ENCODE measurements at regions not wholly inside any gene's neighbourhood (a gene's known extent, or its start where the extent isn't known, plus 50 kb on each side); places are given as distances from the start of the nearest gene placed in this dataset.

GRCh38 chr2:167686691-167687090, 560.7 kb downstream of the STK39 start:
- no peak overlapping the region for H3K14ac ChIP-seq (ENCODE audit: insufficient read length)
- FAIRE-seq (no peak), DNase-seq (ENCODE audit: low read depth in 1 of 2, low spot score in 2 of 2) (no peak)
- no peak overlapping the region for H2BK20ac ChIP-seq (ENCODE audit: low read length)
- no peak overlapping the region for H2AK5ac ChIP-seq (ENCODE audit: low read depth, low read length)
- no peak overlapping the region for H4K91ac ChIP-seq (replicated peaks; ENCODE audit: insufficient read length, low read length)
- H3K18ac ChIP-seq (ENCODE audit: extremely low read depth, low read length): no peak overlapping the region
- H3K9me3 ChIP-seq (ENCODE audit: insufficient read depth in 2 of 2, low read depth in 1 of 2, low read length in 1 of 2): no peaks in the 10 kb centered on the region
- H3K36me3 ChIP-seq (ENCODE audit: control insufficient read depth in 2 of 4, insufficient read depth in 4 of 4, low read length in 3 of 4): no peaks in the 10 kb centered on the region
- no peak overlapping the region; a peak in 1 of 7 replicates for H3K9ac ChIP-seq (replicated peaks in 1 of 4; ENCODE audit: extremely low read depth in 1 of 4, low read depth in 3 of 4, low read length in 3 of 4)
- H4K8ac ChIP-seq (ENCODE audit: extremely low read depth, insufficient read depth, low read length): no peak overlapping the region
- no peak overlapping the region for H4K5ac ChIP-seq (ENCODE audit: insufficient read length, low read depth, low read length)
- ChIA-PET POLR2A (ENCODE audit: partially characterized antibody) (no interaction called here), CTCF (ENCODE audit: partially characterized antibody) (no interaction called here)
- H3K23ac ChIP-seq (ENCODE audit: insufficient read length): no peak overlapping the region
- no peaks in the 10 kb centered on the region for H3K79me1 ChIP-seq (ENCODE audit: low read depth, low read length)
- H4K20me1 ChIP-seq (replicated peaks in 1 of 2; ENCODE audit: control insufficient read depth in 1 of 2, insufficient read depth in 2 of 2, low read length in 2 of 2): no peaks in the 10 kb centered on the region
- H2BK12ac ChIP-seq (ENCODE audit: low read depth, low read length): no peak overlapping the region
- no peaks in the 10 kb centered on the region for H3K27me3 ChIP-seq (replicated peaks in 1 of 4; ENCODE audit: control insufficient read depth in 3 of 4, extremely low read depth in 1 of 4, insufficient read depth in 3 of 4, low read length in 3 of 4)
- no peaks in the 10 kb centered on the region for H3K23me2 ChIP-seq (ENCODE audit: low read depth, low read length)
- H2BK15ac ChIP-seq (ENCODE audit: low read length): no peak overlapping the region
- H2AFZ ChIP-seq (ENCODE audit: low read length): no peak overlapping the region
- no peak overlapping the region for H3K27ac ChIP-seq (ENCODE audit: low read depth, low read length)
- H3K4ac ChIP-seq (replicated peaks; ENCODE audit: insufficient read length, low read depth, low read length): no peak overlapping the region
- no peaks in the 10 kb centered on the region for H3K79me2 ChIP-seq (ENCODE audit: control insufficient read depth in 1 of 2, insufficient read depth in 2 of 2, low read length in 2 of 2)
- no peak overlapping the region for H3K4me2 ChIP-seq (ENCODE audit: insufficient read depth in 1 of 2, low read depth in 2 of 2, low read length in 2 of 2)
- H2BK120ac ChIP-seq (replicated peaks; ENCODE audit: low read depth, low read length): no peak overlapping the region
- WGBS, 2 experiments (ENCODE audit: extremely low coverage in 1 of 2, insufficient coverage in 1 of 2, insufficient read length in 1 of 2, insufficient replicate concordance in 2 of 2, low coverage in 1 of 2, low lambda C conversion rate in 2 of 2, missing lambda C conversion rate in 1 of 2): 83% methylated on average over 7 of the region's 7 CpGs; no CpG with 5 or more reads in 1 of the 2 experiments
- H3K4me1 ChIP-seq (replicated peaks in 1 of 4; ENCODE audit: control insufficient read depth in 3 of 4, insufficient read depth in 4 of 4, low read length in 3 of 4): peaks cover 0 to 2% (median under 1%) of the 10 kb centered on the region in 4 experiments; a peak in 2 of 7 replicates
- no peak overlapping the region for H2BK5ac ChIP-seq (ENCODE audit: low read depth, low read length)
- no peak overlapping the region for H3K4me3 ChIP-seq (ENCODE audit: extremely low read depth in 1 of 4, insufficient read depth in 2 of 4, low read depth in 3 of 4, low read length in 4 of 4)
- H3K56ac ChIP-seq (replicated peaks; ENCODE audit: insufficient read length, low read depth, low read length): no peak overlapping the region
- TF ChIP-seq NRF1 (IDR thresholded peaks at IDR 0.05; ENCODE audit: low read depth, low read length): no peak
- TF ChIP-seq PHF8 (conservative IDR thresholded peaks at IDR 0.05; ENCODE audit: low read depth, low read length): no peak
- no peak for TF ChIP-seq BCL11A (IDR thresholded peaks at IDR 0.05; ENCODE audit: low read depth in 2 of 2, low read length in 2 of 2)
- TF ChIP-seq SIX5 (IDR thresholded peaks at IDR 0.05; ENCODE audit: low read depth, low read length): no peak
- TF ChIP-seq CHD2 (IDR thresholded peaks at IDR 0.05; ENCODE audit: low read length): no peak
- no peak for TF ChIP-seq SP4 (IDR thresholded peaks at IDR 0.05; ENCODE audit: low read length)
- TF ChIP-seq HDAC6 (IDR thresholded peaks at IDR 0.05; ENCODE audit: low read depth, low read length): no peak
- no peak for TF ChIP-seq CEBPB (IDR thresholded peaks at IDR 0.05; ENCODE audit: low read depth, low read length)
- TF ChIP-seq TAF7 (optimal IDR thresholded peaks at IDR 0.05; ENCODE audit: borderline replicate concordance, low read depth, low read length): no peak
- no peak for TF ChIP-seq FOSL1 (IDR thresholded peaks at IDR 0.05; ENCODE audit: insufficient read depth, low read depth, low read length)
- no peak for TF ChIP-seq SIRT6 (IDR thresholded peaks at IDR 0.05; ENCODE audit: low read length)
- TF ChIP-seq CREB1 (IDR thresholded peaks at IDR 0.05): no peak
- TF ChIP-seq BRCA1 (IDR thresholded peaks at IDR 0.05; ENCODE audit: low read depth, low read length): no peak
- no peak for TF ChIP-seq SRF (IDR thresholded peaks at IDR 0.05; ENCODE audit: low read depth, low read length)
- no peak for TF ChIP-seq HDAC2 (IDR thresholded peaks at IDR 0.05; ENCODE audit: borderline replicate concordance in 1 of 2, low read depth in 2 of 2, low read length in 2 of 2)
- no peak for TF ChIP-seq CBX5 (IDR thresholded peaks at IDR 0.05; ENCODE audit: low read depth, low read length)
- no peak for TF ChIP-seq SAP30 (IDR thresholded peaks at IDR 0.05; ENCODE audit: insufficient read depth, insufficient replicate concordance, low read length)
